GM18505 (cell line): ENCODE measurements at regions not wholly inside any gene's neighbourhood (a gene's known extent, or its start where the extent isn't known, plus 50 kb on each side); places are given as distances from the start of the nearest gene placed in this dataset.

Experiments
- ATAC-seq: cut with Tn5 transposase; IDR thresholded peaks from one replicate; pipeline ENCODE4 v1.9.1; 2021; ENCODE audit not compliant: unreplicated experiment
- POLR2A ChIP-seq: IDR thresholded peaks from 4 replicates; pipeline ENCODE4 v1.6.1; 2011; ENCODE audit warnings: borderline replicate concordance; ENCODE audit not compliant: insufficient read depth, insufficient read length; ENCODE audit errors: extremely low read depth

DNA sequence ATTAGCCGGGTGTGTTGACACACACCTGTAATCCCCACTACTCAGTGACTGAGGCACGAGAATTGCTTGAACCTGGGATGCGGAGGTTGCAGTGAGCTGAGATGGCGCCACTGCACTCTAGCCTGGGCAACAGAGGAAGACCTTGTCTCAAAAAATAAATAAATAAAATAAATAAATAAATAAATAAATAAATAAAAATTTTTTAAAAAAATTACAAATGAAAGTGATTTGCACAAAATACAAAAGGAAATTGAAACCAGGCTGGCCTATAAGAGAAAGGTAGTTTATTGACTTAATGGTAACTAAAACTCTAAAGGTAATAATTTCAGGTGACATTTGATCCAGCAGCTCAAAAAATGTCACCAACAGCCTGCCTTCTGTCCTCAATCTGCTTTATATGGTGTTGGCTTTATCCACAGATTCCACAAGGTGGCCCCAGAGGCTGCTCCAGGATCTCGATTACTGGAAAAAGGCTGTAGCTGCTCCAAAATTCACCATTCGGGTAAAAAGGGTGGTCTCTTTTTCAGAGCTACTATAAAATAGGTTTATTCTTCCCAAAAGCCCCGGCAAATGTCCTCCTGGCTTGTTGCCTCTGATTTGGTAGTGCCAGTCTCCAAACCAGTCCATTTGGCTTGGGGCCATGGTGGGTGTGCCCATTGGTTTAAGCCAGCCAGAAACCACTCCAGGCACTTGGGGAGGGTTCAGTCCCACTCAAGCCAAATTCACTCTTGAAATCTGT lies 61.4 kb upstream of the TRIM2 start:
- ATAC-seq = no peak
- no peak for TF ChIP-seq POLR2A

DNA sequence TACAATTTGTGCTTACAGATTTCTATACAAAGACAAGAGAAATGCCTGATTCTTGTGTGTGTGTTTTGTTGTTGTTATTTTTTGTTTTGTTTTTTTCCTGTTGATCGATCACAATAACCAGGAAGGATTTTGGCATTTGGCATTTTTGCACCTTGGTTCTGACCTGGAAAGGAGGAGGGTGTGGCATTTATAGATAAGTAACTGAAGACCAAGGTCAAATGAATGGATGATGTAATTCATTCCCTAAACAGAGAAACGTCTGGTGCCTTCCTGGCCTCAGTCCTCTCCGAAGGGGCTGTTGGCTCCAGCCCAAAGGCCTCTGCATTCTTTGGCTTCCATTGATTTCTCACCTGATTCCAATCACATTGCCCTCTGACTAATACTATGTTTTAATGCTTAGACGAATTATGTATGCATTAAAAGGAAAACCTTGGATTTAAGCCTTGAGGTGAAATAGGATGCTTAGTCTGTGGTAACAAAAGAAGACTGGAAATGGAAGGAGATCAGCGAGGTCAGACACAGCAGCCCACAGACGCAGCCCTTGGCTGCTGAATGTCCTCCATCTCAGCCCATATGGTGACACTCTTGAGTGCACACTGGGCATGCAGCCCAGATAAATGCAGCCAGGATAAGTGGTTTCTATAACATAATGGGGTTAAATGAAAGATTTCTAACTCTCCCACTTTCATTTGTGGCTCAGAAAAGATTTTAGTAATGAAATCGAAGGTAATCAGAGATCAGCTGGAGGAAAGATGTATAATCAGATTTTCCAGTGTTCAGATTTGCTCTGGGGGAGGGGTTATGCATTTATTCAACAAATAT lies 60.5 kb upstream of the TRIM2 start:
- TF ChIP-seq POLR2A = no peak
- no peak for ATAC-seq

DNA sequence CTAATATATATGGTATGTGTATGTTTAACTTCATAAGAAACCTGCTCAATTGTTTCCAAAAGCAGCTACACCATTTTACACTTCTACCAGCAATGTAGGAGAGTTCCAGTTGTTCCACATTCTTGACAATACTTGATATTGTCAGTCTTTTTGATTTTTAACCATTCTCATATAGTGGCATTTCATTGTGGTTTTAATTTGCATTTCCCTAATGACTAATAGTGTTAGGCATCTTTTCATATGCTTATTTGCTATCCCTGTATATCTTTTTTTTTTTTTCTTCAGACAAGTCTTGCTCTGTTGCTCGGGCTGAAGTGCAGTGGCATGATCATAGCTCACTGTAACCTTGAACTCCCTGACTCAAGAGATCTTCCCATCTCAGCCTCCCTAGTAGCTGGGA lies 58.2 kb upstream of the TRIM2 start:
- ATAC-seq = no peak
- TF ChIP-seq POLR2A = no peak

DNA sequence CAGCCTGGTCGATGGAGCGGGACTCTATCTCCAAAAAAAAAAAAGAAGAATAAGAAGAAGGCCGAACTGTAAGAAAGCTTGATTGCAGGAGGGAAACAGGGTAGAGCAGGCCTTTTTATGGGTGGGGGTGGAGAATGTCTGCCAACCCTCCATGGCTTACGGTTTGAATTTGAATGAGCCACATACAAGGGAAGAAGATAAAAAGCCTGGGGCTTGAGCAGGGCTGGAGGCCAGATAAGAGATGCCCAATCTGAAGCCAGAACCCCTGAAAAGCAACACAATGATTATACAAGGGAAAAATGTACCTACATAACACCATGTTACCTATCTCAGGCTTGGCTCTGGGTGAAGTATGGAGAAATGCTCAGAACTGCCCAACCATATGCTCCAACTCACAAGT lies 57.3 kb upstream of the TRIM2 start:
- TF ChIP-seq POLR2A = no peak
- ATAC-seq = no peak

DNA sequence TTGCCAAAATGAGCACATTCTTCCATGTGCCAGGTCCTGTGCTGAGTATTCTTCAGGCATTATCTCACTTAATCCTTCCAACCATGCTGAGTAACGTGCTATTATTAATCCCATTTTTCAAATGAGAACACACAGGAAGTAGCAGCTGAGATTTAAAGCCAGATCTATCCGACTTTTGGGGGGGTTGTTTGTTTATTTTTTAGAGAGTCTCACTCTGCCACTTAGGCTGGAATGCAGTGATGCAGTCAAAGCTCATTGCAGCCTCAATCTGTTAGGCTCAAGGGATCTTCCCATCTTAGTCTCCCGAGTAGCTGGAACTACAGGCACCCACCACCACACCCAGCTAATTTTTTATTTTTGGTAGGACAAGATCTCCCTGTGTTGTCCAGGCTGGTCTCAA lies 55.5 kb upstream of the TRIM2 start:
- TF ChIP-seq POLR2A = no peak
- no peak for ATAC-seq

- TF ChIP-seq POLR2A = no peak
- ATAC-seq = no peak
Observed at GRCh38 chr4:153151535-153152455, 52.4 kb upstream of the TRIM2 start.

GRCh38 chr4:153152501-153153338 lies 51.5 kb upstream of the TRIM2 start:
- TF ChIP-seq POLR2A = no peak
- peak; percentile 25 for ATAC-seq

DNA sequence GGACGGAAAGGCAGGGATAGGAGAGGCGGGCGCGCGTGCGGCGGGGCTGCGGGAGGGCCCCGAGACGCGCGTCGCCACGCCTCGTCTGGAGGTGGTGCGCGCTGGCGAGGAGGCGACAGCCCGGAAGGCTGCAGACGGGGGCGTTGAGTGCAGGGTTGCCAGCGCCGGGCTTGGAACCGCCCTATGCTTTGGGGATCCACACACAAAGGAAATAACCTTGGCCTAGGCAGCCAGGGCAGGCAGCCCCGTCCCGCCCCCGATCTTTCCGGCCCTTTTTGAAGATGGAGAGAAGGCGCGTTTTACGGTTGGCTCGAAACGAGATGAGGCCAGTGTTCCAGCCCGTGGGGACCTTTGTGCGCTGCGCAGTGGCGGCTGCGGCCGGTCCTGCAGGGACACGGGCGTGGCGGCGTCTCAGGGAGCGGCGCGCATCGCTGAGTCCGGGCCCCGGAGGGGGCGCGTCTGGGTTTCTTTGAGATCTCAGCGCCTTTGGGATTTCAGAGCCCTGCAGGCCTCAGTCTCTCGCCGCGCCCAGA lies 50.8 kb upstream of the TRIM2 start:
- ATAC-seq = peak; percentile 71
- TF ChIP-seq POLR2A = no peak

- no peak for ATAC-seq
- TF ChIP-seq POLR2A = no peak
Observed at GRCh38 chr4:153154007-153154975, 50.0 kb upstream of the TRIM2 start.
